ENCODE measurements at regions not wholly inside any gene's neighbourhood (a gene's known extent, or its start where the extent isn't known, plus 50 kb on each side); places are given as distances from the start of the nearest gene placed in this dataset.

DNA sequence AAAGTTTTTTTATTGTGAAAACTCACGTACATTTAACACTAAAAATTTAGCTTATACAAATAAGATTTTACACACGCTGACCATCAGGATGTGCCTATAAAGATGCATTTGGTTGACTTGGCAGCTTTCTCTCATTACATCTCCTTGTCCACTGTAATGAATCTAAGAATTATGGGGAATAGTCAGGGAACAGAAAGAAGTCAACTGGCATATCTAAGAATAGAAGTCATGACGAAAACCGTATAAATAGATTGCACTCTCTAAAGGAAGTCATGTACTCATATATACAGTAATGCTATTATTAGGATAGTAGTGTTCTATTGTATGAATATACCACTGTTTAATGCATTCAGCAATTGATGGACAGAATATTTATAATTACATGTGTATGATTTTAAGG, 575.8 kb upstream of the B3GALT2 start:
- TF ChIP-seq, protein P1, sequence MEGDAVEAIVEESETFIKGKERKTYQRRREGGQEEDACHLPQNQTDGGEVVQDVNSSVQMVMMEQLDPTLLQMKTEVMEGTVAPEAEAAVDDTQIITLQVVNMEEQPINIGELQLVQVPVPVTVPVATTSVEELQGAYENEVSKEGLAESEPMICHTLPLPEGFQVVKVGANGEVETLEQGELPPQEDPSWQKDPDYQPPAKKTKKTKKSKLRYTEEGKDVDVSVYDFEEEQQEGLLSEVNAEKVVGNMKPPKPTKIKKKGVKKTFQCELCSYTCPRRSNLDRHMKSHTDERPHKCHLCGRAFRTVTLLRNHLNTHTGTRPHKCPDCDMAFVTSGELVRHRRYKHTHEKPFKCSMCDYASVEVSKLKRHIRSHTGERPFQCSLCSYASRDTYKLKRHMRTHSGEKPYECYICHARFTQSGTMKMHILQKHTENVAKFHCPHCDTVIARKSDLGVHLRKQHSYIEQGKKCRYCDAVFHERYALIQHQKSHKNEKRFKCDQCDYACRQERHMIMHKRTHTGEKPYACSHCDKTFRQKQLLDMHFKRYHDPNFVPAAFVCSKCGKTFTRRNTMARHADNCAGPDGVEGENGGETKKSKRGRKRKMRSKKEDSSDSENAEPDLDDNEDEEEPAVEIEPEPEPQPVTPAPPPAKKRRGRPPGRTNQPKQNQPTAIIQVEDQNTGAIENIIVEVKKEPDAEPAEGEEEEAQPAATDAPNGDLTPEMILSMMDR (IDR thresholded peaks at IDR 0.05; ENCODE audit: extremely low read depth in 1 of 2, insufficient read depth in 1 of 2, low read depth in 1 of 2, low read length in 2 of 2) = no peak
- TF ChIP-seq POLR2AphosphoS5 (IDR thresholded peaks at IDR 0.05; ENCODE audit: insufficient read depth, low read depth, low read length) = no peak
- TF ChIP-seq FOS (IDR thresholded peaks at IDR 0.05; ENCODE audit: borderline replicate concordance, insufficient read depth, low read length) = no peak
- TF ChIP-seq MYC (IDR thresholded peaks at IDR 0.05; ENCODE audit: low read depth, low read length) = no peak
- no peak for TF ChIP-seq POLR2A (IDR thresholded peaks at IDR 0.05; ENCODE audit: low read depth, low read length)
- TF ChIP-seq GATA2 (IDR thresholded peaks at IDR 0.05; ENCODE audit: insufficient read depth, insufficient read length, low read depth, low read length) = no peak
- no peak for TF ChIP-seq JUN (IDR thresholded peaks at IDR 0.05; ENCODE audit: borderline replicate concordance, insufficient read depth, insufficient read length, low read depth)
